K562 (cell line): ENCODE measurements at regions not wholly inside any gene's neighbourhood (a gene's known extent, or its start where the extent isn't known, plus 50 kb on each side); places are given as distances from the start of the nearest gene placed in this dataset.

Source experiments
- CREB1 ChIP-seq, 2 experiments: sonication (generic) in 1 of 2; formaldehyde crosslinking in 1 of 2; IDR thresholded peaks; 2 replicates each; pipeline versions ENCODE4 v1.6.1 to v1.8.0; 2012 to 2022; ENCODE audit warnings: inconsistent platforms in 1 of 2, mild to moderate bottlenecking in 1 of 2, missing genetic modification reagents in 1 of 2, moderate library complexity in 1 of 2
- MAZ ChIP-seq, 2 experiments: fragments of 450-650 bp in 1 of 2; sonication (generic) in 1 of 2; formaldehyde crosslinking; IDR thresholded peaks in 1 of 2; conservative IDR thresholded peaks in 1 of 2; 2 replicates each; pipeline versions ENCODE4 v1.4.0 to v1.5.0; 2020; ENCODE audit warnings: mild to moderate bottlenecking in 1 of 2, missing genetic modification reagents in 1 of 2
- RCOR1 ChIP-seq, 2 experiments: IDR thresholded peaks; 2 replicates each; pipeline ENCODE4 v1.6.1; 2012; ENCODE audit warnings: low read depth in 2 of 2, low read length in 2 of 2, borderline replicate concordance in 1 of 2, improper control_type of control experiment in 1 of 2
- TF ChIP-seq, protein P1 (sequence below), 3 experiments: IDR thresholded peaks in 2 of 3; conservative IDR thresholded peaks in 1 of 3; 2 replicates each; pipeline ENCODE4 v1.5.1; 2011 to 2012; ENCODE audit warnings: low read length in 3 of 3, mild to moderate bottlenecking in 3 of 3, control low read depth in 2 of 3, improper control_type of control experiment in 1 of 3, inconsistent platforms in 1 of 3, low read depth in 1 of 3, mixed read lengths in 1 of 3, moderate library complexity in 1 of 3; ENCODE audit not compliant: insufficient read depth in 2 of 3

DNA sequence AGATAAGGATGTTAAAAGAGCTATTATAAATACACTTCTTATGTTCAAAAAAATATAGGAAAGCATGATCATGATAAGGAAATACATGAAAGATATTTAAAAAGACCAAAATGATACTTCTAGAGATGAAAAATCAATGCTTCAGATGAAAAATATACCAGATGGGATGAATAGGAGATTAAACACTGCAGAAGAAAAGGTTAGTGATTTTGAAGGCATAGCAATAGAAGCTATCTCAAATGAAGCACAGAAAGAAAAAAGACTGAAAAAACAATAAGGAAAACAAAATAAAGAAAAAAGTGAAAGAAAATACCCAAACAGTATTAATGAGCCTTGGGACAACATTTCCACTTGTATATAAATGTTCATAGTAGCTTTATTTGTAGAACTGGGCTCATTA lies 80.7 kb upstream of the LEF1 start:
- TF ChIP-seq CREB1 (IDR thresholded peaks at IDR 0.05) (no peak), CREB1 (CRISPR knock-in tag; IDR thresholded peaks at IDR 0.05) (no peak), RCOR1 (IDR thresholded peaks at IDR 0.05; ENCODE audit: borderline replicate concordance in 1 of 2, low read depth in 2 of 2, low read length in 2 of 2) (no peak), MAZ (CRISPR knock-in tag; conservative IDR thresholded peaks at IDR 0.05 in 1 of 2, IDR thresholded peaks at IDR 0.05 in 1 of 2) (no peak)
- TF ChIP-seq, protein P1, sequence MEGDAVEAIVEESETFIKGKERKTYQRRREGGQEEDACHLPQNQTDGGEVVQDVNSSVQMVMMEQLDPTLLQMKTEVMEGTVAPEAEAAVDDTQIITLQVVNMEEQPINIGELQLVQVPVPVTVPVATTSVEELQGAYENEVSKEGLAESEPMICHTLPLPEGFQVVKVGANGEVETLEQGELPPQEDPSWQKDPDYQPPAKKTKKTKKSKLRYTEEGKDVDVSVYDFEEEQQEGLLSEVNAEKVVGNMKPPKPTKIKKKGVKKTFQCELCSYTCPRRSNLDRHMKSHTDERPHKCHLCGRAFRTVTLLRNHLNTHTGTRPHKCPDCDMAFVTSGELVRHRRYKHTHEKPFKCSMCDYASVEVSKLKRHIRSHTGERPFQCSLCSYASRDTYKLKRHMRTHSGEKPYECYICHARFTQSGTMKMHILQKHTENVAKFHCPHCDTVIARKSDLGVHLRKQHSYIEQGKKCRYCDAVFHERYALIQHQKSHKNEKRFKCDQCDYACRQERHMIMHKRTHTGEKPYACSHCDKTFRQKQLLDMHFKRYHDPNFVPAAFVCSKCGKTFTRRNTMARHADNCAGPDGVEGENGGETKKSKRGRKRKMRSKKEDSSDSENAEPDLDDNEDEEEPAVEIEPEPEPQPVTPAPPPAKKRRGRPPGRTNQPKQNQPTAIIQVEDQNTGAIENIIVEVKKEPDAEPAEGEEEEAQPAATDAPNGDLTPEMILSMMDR (IDR thresholded peaks at IDR 0.05 in 2 of 3, conservative IDR thresholded peaks at IDR 0.05 in 1 of 3; ENCODE audit: insufficient read depth in 2 of 3, low read depth in 1 of 3, low read length in 3 of 3): no peak
